Osteoblast (primary cell): ENCODE measurements at regions not wholly inside any gene's neighbourhood (a gene's known extent, or its start where the extent isn't known, plus 50 kb on each side); places are given as distances from the start of the nearest gene placed in this dataset.

ENCODE experiments used
- DNase-seq: peaks from one replicate; pipeline ENCODE4 v3.0.0; 2011; ENCODE audit warnings: low spot score, mixed read lengths; ENCODE audit not compliant: insufficient read length; ENCODE audit errors: missing footprints
- H2AFZ ChIP-seq: 2 replicates; pipeline ENCODE4 v1.6.0; 2011; ENCODE audit warnings: mild to moderate bottlenecking, low read length
- H3K27ac ChIP-seq: 2 replicates; pipeline ENCODE4 v1.5.1; 2011; ENCODE audit warnings: mild to moderate bottlenecking, low read depth, low read length, moderate library complexity
- H3K27me3 ChIP-seq: 2 replicates; pipeline ENCODE4 v1.6.0; 2012; ENCODE audit warnings: mild to moderate bottlenecking, control low read depth, inconsistent platforms, low read length, moderate library complexity; ENCODE audit not compliant: insufficient read depth
- H3K36me3 ChIP-seq: 2 replicates; pipeline ENCODE4 v1.5.1; 2011; ENCODE audit warnings: mild to moderate bottlenecking, low read length, control low read depth, moderate library complexity; ENCODE audit not compliant: insufficient read depth
- H3K4me1 ChIP-seq: 2 replicates; pipeline ENCODE4 v1.5.1; 2011; ENCODE audit warnings: mild to moderate bottlenecking, low read length, control low read depth, moderate library complexity; ENCODE audit not compliant: insufficient read depth
- H3K4me2 ChIP-seq: 2 replicates; pipeline ENCODE4 v1.6.0; 2011; ENCODE audit warnings: mild to moderate bottlenecking, low read length; ENCODE audit not compliant: insufficient read depth
- H3K4me3 ChIP-seq: fragments of 200-600 bp; sonication (generic); 3 replicates; pipeline ENCODE4 v1.5.1; 2012; ENCODE audit warnings: mild to moderate bottlenecking, low read length, inconsistent platforms; ENCODE audit not compliant: insufficient read depth
- H3K79me2 ChIP-seq: 2 replicates; pipeline ENCODE4 v1.6.0; 2012; ENCODE audit warnings: mild to moderate bottlenecking, low read length, control low read depth, inconsistent platforms; ENCODE audit not compliant: insufficient read depth
- H3K9me3 ChIP-seq: 2 replicates; pipeline ENCODE4 v1.5.1; 2011; ENCODE audit warnings: low read depth, low read length, control low read depth
- H4K20me1 ChIP-seq: 2 replicates; pipeline ENCODE4 v1.6.0; 2012; ENCODE audit warnings: mild to moderate bottlenecking, low read length, control low read depth; ENCODE audit not compliant: insufficient read depth
- CTCF ChIP-seq: IDR thresholded peaks from 2 replicates; pipeline ENCODE4 v1.5.1; 2011; ENCODE audit warnings: mild to moderate bottlenecking, low read depth, low read length, moderate library complexity; ENCODE audit errors: extremely low read depth

GRCh38 chr12:83528571-83528970 is 841.9 kb downstream of the TMTC2 start:
- TF ChIP-seq CTCF = no peak
- Histone ChIP-seq H3K4me2 (no peak overlapping the region), H3K4me3 (no peak overlapping the region), H3K36me3 (no peaks in the 10 kb centered on the region), H3K9me3 (peaks cover 3% of the 10 kb centered on the region), H3K4me1 (no peaks in the 10 kb centered on the region), H4K20me1 (no peaks in the 10 kb centered on the region), H3K27ac (no peak overlapping the region), H3K79me2 (no peaks in the 10 kb centered on the region), H2AFZ (no peak overlapping the region), H3K27me3 (no peaks in the 10 kb centered on the region)
- DNase-seq = no peak

- H3K36me3 ChIP-seq = no peaks in the 10 kb centered on the region
- TF ChIP-seq CTCF = no peak
- no peak overlapping the region for H3K4me2 ChIP-seq
- no peak overlapping the region for H3K27ac ChIP-seq
- peaks cover 3% of the 10 kb centered on the region for H3K9me3 ChIP-seq
- no peak for DNase-seq
- no peaks in the 10 kb centered on the region for H3K4me1 ChIP-seq
- H3K79me2 ChIP-seq = no peaks in the 10 kb centered on the region
- no peak overlapping the region for H3K4me3 ChIP-seq
- H4K20me1 ChIP-seq = no peaks in the 10 kb centered on the region
- no peak overlapping the region for H2AFZ ChIP-seq
- H3K27me3 ChIP-seq = no peaks in the 10 kb centered on the region
Measured at GRCh38 chr12:83527810-83528209, 841.1 kb downstream of the TMTC2 start.

- Histone ChIP-seq H2AFZ (no peak overlapping the region), H3K27ac (no peak overlapping the region), H3K4me3 (no peak overlapping the region), H3K79me2 (no peaks in the 10 kb centered on the region), H3K9me3 (no peaks in the 10 kb centered on the region), H4K20me1 (no peaks in the 10 kb centered on the region), H3K4me2 (no peak overlapping the region), H3K27me3 (no peaks in the 10 kb centered on the region), H3K4me1 (no peaks in the 10 kb centered on the region), H3K36me3 (no peaks in the 10 kb centered on the region)
- no peak for TF ChIP-seq CTCF
- no peak for DNase-seq
Measured at GRCh38 chr12:83515306-83516026, 828.8 kb downstream of the TMTC2 start.

- DNase-seq = no peak
- TF ChIP-seq CTCF = no peak
- no peak overlapping the region for H3K4me3 ChIP-seq
- H3K36me3 ChIP-seq = no peaks in the 10 kb centered on the region
- H3K27ac ChIP-seq = no peak overlapping the region
- H3K9me3 ChIP-seq = no peaks in the 10 kb centered on the region
- no peaks in the 10 kb centered on the region for H3K79me2 ChIP-seq
- no peaks in the 10 kb centered on the region for H3K27me3 ChIP-seq
- no peak overlapping the region for H3K4me2 ChIP-seq
- H4K20me1 ChIP-seq = no peaks in the 10 kb centered on the region
- no peaks in the 10 kb centered on the region for H3K4me1 ChIP-seq
- no peak overlapping the region for H2AFZ ChIP-seq
Measured at GRCh38 chr12:83514372-83514771, 827.7 kb downstream of the TMTC2 start.
